ENCODE measurements at regions not wholly inside any gene's neighbourhood (a gene's known extent, or its start where the extent isn't known, plus 50 kb on each side); places are given as distances from the start of the nearest gene placed in this dataset.

DNA sequence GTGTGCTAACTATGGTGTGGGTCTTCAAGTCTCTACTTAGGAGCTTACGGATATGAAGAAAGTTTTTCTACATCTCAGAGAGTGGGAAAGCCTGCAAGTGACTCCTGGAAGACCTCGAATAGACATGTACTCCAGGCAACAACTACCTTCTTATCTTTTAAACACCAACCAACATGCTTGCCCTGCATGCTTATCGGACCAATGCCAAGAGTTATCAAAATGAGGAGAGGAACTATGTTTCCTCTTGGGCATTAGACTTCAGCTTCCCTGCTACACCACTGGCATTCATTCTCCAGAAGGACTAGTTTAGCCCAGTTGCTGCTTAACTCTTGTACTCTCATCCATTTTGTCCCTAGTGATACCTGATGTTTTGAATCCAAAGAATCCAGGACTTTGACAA is 74.7 kb upstream of the MAN2A1 start:
- no peaks in the 10 kb centered on the region for H3K36me3 ChIP-seq (ENCODE audit: control insufficient read depth, insufficient read depth, low read length)
- no peak for DNase-seq (ENCODE audit: low read depth)
- no peaks in the 10 kb centered on the region for H3K27me3 ChIP-seq (ENCODE audit: control insufficient read depth, insufficient read depth, low read length)
- TF ChIP-seq, protein P1, sequence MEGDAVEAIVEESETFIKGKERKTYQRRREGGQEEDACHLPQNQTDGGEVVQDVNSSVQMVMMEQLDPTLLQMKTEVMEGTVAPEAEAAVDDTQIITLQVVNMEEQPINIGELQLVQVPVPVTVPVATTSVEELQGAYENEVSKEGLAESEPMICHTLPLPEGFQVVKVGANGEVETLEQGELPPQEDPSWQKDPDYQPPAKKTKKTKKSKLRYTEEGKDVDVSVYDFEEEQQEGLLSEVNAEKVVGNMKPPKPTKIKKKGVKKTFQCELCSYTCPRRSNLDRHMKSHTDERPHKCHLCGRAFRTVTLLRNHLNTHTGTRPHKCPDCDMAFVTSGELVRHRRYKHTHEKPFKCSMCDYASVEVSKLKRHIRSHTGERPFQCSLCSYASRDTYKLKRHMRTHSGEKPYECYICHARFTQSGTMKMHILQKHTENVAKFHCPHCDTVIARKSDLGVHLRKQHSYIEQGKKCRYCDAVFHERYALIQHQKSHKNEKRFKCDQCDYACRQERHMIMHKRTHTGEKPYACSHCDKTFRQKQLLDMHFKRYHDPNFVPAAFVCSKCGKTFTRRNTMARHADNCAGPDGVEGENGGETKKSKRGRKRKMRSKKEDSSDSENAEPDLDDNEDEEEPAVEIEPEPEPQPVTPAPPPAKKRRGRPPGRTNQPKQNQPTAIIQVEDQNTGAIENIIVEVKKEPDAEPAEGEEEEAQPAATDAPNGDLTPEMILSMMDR (IDR thresholded peaks at IDR 0.05; ENCODE audit: insufficient read depth, low read length, poor library complexity, severe bottlenecking), result no peak
- no peak overlapping the region for H3K4me3 ChIP-seq (ENCODE audit: low read depth, low read length)

DNA sequence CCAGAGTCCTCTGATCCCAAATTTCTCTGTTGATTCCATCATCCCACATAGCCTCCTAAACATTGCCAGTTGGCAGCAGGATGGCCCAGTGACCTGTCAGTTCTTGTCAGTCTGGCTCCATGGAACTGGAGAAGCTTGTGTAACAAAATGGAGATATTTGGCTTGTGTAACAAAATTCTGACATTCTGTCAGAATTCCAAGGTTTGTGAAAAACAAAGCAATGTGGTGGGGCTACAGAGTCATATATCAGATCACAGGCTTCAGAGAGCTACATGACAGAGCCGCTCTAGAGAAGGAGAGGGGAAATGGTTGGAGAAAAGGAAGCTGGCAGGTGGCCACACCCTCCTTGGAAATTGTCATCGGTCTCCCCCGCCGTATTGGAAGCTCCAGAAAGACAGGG is 75.4 kb upstream of the MAN2A1 start:
- Histone ChIP-seq H3K27me3 (ENCODE audit: control insufficient read depth, insufficient read depth, low read length) (no peaks in the 10 kb centered on the region), H3K36me3 (ENCODE audit: control insufficient read depth, insufficient read depth, low read length) (no peaks in the 10 kb centered on the region), H3K4me3 (ENCODE audit: low read depth, low read length) (no peak overlapping the region)
- DNase-seq (ENCODE audit: low read depth), result no peak
- TF ChIP-seq, protein P1 (IDR thresholded peaks at IDR 0.05; ENCODE audit: insufficient read depth, low read length, poor library complexity, severe bottlenecking), result no peak

DNA sequence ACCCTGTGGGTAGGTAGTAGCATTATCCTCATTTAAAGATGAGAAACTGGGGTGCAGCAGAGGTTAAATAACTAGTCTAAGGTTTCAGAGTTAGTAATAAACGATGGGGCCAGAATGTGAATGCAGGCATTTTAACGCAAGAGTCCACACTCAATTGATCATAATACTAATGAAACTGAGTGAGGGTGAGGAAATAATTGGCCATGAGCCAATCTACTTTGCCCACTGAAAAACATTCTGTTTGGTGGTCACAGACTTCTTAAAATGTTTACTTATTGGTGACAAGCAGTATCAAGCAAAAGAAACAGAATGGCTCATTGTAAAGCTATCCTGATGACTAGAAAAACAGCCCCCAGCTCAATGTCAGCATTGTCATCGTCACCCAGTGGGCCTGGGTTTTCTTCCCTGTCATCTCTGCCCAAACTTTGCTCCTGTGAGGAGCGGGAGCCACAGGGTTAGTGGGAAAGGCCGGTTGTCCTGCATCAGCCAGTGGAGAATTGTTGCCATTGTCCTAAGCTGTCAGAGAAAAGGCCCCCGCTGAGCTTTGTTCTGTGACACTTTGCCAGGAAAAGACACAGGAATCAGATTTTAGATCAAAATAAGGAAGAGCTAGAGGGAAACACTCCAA is 77.3 kb upstream of the MAN2A1 start:
- no peak overlapping the region for H3K4me3 ChIP-seq (ENCODE audit: low read depth, low read length)
- H3K36me3 ChIP-seq (ENCODE audit: control insufficient read depth, insufficient read depth, low read length), result no peaks in the 10 kb centered on the region
- no peaks in the 10 kb centered on the region for H3K27me3 ChIP-seq (ENCODE audit: control insufficient read depth, insufficient read depth, low read length)
- TF ChIP-seq, protein P1 (IDR thresholded peaks at IDR 0.05; ENCODE audit: insufficient read depth, low read length, poor library complexity, severe bottlenecking), result no peak
- DNase-seq (ENCODE audit: low read depth), result no peak

DNA sequence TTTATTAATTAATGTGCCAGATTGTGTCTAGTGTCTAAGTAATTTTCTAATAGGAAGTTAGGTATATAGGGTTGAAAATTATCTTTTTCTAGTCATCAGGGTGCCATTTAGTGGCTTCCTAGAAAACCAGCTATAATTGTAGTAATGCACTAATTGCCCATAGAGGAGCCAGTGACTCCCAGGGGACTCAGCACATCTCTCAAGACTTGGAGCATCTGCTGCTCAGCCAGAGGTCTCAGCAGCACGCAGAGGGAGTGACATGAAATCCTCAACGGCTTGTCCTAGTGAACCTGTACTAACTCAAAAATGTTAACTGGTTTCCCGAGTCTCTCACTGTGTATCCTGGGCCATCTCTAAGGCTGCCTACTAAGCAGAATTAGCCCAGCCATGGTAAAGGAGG is 78.2 kb upstream of the MAN2A1 start:
- TF ChIP-seq, protein P1 (IDR thresholded peaks at IDR 0.05; ENCODE audit: insufficient read depth, low read length, poor library complexity, severe bottlenecking), result no peak
- H3K4me3 ChIP-seq (ENCODE audit: low read depth, low read length), result no peak overlapping the region
- H3K36me3 ChIP-seq (ENCODE audit: control insufficient read depth, insufficient read depth, low read length), result no peaks in the 10 kb centered on the region
- H3K27me3 ChIP-seq (ENCODE audit: control insufficient read depth, insufficient read depth, low read length), result no peaks in the 10 kb centered on the region
- no peak for DNase-seq (ENCODE audit: low read depth)

DNA sequence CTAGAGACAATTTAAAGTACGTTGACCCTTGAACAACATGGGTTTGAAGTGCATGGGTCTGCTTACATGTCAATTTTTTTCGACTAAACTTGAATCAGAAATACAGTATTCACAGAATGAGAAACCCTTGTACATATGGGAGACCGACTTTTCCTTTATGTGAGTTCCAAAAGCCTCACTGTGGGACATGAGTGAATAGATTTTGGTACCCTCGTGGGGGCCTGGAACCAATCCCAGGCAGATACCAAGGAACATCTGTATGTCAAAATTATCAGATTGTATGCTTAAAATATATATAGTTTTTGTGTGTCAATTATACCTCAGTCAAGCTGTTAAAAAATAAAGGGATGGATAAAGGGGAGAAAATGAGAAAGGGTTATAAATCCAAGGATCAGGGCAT is 78.7 kb upstream of the MAN2A1 start:
- no peaks in the 10 kb centered on the region for H3K27me3 ChIP-seq (ENCODE audit: control insufficient read depth, insufficient read depth, low read length)
- H3K4me3 ChIP-seq (ENCODE audit: low read depth, low read length), result no peak overlapping the region
- H3K36me3 ChIP-seq (ENCODE audit: control insufficient read depth, insufficient read depth, low read length), result no peaks in the 10 kb centered on the region
- TF ChIP-seq, protein P1 (IDR thresholded peaks at IDR 0.05; ENCODE audit: insufficient read depth, low read length, poor library complexity, severe bottlenecking), result no peak
- DNase-seq (ENCODE audit: low read depth), result no peak

DNA sequence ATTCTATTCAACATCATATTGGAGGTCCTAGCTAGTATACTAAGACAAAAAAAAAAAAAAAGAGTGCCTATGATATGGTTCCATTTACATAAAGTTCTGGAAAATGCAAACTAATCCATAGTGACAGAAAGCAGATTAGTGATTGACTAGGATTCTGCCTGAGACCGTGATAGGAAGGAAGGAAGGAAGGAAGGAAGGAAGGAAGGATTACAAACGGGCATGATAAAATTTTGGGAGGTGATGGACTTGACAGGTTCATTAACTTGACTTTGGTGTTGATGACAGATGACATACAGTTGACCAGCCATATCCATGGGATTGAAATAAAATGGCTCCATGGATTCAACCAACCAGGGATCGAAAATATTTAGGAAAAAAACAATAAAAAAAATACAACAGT is 79.1 kb upstream of the MAN2A1 start:
- no peak for DNase-seq (ENCODE audit: low read depth)
- TF ChIP-seq, protein P1 (IDR thresholded peaks at IDR 0.05; ENCODE audit: insufficient read depth, low read length, poor library complexity, severe bottlenecking), result no peak
- H3K27me3 ChIP-seq (ENCODE audit: control insufficient read depth, insufficient read depth, low read length), result no peaks in the 10 kb centered on the region
- no peak overlapping the region for H3K4me3 ChIP-seq (ENCODE audit: low read depth, low read length)
- H3K36me3 ChIP-seq (ENCODE audit: control insufficient read depth, insufficient read depth, low read length), result no peaks in the 10 kb centered on the region

Data from kidney epithelial cell (primary cell).